ENCODE measurements at regions not wholly inside any gene's neighbourhood (a gene's known extent, or its start where the extent isn't known, plus 50 kb on each side); places are given as distances from the start of the nearest gene placed in this dataset.

GRCh38 chr1:177385760-177386698 lies 215.3 kb downstream of the BRINP2 start:
- no peak for TF ChIP-seq EZH2 (IDR thresholded peaks at IDR 0.05)
- TF ChIP-seq, protein P1, sequence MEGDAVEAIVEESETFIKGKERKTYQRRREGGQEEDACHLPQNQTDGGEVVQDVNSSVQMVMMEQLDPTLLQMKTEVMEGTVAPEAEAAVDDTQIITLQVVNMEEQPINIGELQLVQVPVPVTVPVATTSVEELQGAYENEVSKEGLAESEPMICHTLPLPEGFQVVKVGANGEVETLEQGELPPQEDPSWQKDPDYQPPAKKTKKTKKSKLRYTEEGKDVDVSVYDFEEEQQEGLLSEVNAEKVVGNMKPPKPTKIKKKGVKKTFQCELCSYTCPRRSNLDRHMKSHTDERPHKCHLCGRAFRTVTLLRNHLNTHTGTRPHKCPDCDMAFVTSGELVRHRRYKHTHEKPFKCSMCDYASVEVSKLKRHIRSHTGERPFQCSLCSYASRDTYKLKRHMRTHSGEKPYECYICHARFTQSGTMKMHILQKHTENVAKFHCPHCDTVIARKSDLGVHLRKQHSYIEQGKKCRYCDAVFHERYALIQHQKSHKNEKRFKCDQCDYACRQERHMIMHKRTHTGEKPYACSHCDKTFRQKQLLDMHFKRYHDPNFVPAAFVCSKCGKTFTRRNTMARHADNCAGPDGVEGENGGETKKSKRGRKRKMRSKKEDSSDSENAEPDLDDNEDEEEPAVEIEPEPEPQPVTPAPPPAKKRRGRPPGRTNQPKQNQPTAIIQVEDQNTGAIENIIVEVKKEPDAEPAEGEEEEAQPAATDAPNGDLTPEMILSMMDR (IDR thresholded peaks at IDR 0.05): no peak
